ENCODE measurements at regions not wholly inside any gene's neighbourhood (a gene's known extent, or its start where the extent isn't known, plus 50 kb on each side); places are given as distances from the start of the nearest gene placed in this dataset.

- TF ChIP-seq REST (IDR thresholded peaks at IDR 0.05; ENCODE audit: insufficient read depth in 1 of 2, low read depth in 2 of 2, low read length in 2 of 2): no peak
- TF ChIP-seq FOXP2 (optimal IDR thresholded peaks at IDR 0.05; ENCODE audit: borderline replicate concordance, extremely low read depth, extremely low read length, insufficient read depth): no peak
- TF ChIP-seq POLR2AphosphoS5 (IDR thresholded peaks at IDR 0.05; ENCODE audit: low read depth, low read length): no peak
- TF ChIP-seq TAF1 (IDR thresholded peaks at IDR 0.05; ENCODE audit: borderline replicate concordance, insufficient read depth, low read length): no peak
- TF ChIP-seq SIN3A (IDR thresholded peaks at IDR 0.05; ENCODE audit: borderline replicate concordance, insufficient read depth, low read length): no peak
Measured at GRCh38 chr4:59135248-59135985, 2025.2 kb upstream of the IGFBP7 start.

DNA sequence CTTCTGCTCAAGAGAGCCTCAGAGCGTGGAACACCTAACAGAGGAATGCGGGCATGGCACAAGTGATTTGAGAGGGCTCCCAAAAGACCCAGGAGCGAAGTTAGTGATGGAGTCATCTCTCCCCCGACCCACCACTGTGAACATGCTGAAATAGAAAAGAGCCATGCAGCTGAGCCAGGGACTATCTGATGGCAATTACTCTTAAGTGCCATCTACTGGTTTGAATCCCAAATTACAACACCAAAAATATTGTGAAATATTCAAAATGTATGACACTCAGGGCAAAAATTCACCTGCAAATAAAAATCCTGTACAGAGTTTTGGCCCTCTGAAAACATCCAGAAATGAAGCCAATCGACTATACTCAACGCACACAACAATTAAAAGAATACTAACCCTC, 2038.9 kb upstream of the ADGRL3 start:
- TF ChIP-seq TAF1 (IDR thresholded peaks at IDR 0.05; ENCODE audit: borderline replicate concordance, insufficient read depth, low read length): no peak
- TF ChIP-seq FOXP2 (optimal IDR thresholded peaks at IDR 0.05; ENCODE audit: borderline replicate concordance, extremely low read depth, extremely low read length, insufficient read depth): no peak
- TF ChIP-seq POLR2AphosphoS5 (IDR thresholded peaks at IDR 0.05; ENCODE audit: low read depth, low read length): no peak
- TF ChIP-seq SIN3A (IDR thresholded peaks at IDR 0.05; ENCODE audit: borderline replicate concordance, insufficient read depth, low read length): no peak
- TF ChIP-seq REST (IDR thresholded peaks at IDR 0.05; ENCODE audit: insufficient read depth in 1 of 2, low read depth in 2 of 2, low read length in 2 of 2): no peak

DNA sequence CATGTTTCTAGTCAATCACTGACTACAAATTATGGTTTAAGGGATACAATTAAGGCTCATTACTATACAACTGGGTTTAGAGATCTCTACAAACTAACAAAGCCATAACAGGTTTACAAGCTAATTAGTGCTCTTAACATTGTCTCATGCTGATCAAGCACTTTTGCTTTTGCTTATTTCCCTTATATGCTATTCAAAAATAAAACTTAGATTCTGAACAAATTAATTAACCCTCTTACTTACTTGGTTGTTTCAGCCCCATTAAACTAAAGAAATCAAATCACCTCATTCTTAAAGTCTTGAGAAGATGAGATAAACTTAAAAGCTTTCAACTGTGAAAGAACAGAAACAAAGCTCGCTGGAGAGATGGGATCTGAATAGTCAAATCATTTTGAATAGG, 2024.5 kb upstream of the ADGRL3 start:
- no peak for TF ChIP-seq FOXP2 (optimal IDR thresholded peaks at IDR 0.05; ENCODE audit: borderline replicate concordance, extremely low read depth, extremely low read length, insufficient read depth)
- TF ChIP-seq REST (IDR thresholded peaks at IDR 0.05; ENCODE audit: insufficient read depth in 1 of 2, low read depth in 2 of 2, low read length in 2 of 2): no peak

DNA sequence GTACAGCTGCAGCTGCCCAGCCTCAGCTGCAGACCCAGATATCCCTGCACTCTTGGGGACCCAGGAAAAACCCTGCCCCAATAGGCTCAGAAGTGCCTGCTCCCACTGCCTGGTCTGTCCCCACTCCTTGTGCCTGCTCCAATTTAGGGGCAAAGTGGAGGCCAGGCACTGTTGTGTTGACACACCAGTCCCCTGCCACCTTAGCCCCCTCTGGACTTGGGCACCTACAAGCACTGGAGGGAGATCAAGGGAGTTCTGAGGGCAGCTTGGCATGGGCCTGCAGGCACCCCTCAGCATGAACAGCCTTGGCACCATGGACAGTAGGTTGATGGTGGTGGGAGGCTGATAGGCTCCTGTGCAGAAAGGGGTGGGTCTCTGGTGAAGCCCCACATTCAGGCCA, 2020.8 kb upstream of the ADGRL3 start:
- no peak for TF ChIP-seq SIN3A (IDR thresholded peaks at IDR 0.05; ENCODE audit: borderline replicate concordance, insufficient read depth, low read length)
- no peak for TF ChIP-seq FOXP2 (optimal IDR thresholded peaks at IDR 0.05; ENCODE audit: borderline replicate concordance, extremely low read depth, extremely low read length, insufficient read depth)
- TF ChIP-seq REST (IDR thresholded peaks at IDR 0.05; ENCODE audit: insufficient read depth in 1 of 2, low read depth in 2 of 2, low read length in 2 of 2): no peak
- no peak for TF ChIP-seq POLR2AphosphoS5 (IDR thresholded peaks at IDR 0.05; ENCODE audit: low read depth, low read length)

- TF ChIP-seq FOXP2 (optimal IDR thresholded peaks at IDR 0.05; ENCODE audit: borderline replicate concordance, extremely low read depth, extremely low read length, insufficient read depth) (no peak), TAF1 (IDR thresholded peaks at IDR 0.05; ENCODE audit: borderline replicate concordance, insufficient read depth, low read length) (no peak), POLR2AphosphoS5 (IDR thresholded peaks at IDR 0.05; ENCODE audit: low read depth, low read length) (no peak)
Measured at GRCh38 chr4:59180161-59180560, 2020.0 kb upstream of the ADGRL3 start.

All from PFSK-1 (cell line).